ENCODE measurements at regions not wholly inside any gene's neighbourhood (a gene's known extent, or its start where the extent isn't known, plus 50 kb on each side); places are given as distances from the start of the nearest gene placed in this dataset.

DNA sequence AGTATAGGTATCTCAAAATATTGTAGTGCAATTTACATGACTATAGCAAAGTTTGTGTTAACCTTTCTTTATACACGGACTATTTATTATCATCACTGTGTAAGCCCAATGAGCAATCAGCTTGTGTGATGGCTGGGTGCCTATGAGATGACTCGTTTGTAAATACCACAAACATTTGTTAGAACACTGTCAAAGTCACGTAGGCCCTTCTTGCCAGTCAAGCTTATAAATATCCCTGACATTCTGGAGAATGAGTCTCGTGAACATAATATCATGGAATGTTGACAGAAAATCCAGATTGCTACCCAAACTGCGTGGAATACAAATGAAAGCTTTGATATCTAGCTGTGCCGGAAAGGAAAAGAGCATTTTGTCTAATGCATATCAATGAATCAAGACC, 648.3 kb upstream of the MDGA2 start:
- Histone ChIP-seq H3K9me2 (ENCODE audit: low read depth, low read length) (no peaks in the 10 kb centered on the region), H3K4me3 (ENCODE audit: low read depth, low read length, poor library complexity, severe bottlenecking) (no peak overlapping the region), H3K36me3 (ENCODE audit: insufficient read depth, low read length) (no peaks in the 10 kb centered on the region), H3F3A (ENCODE audit: insufficient read depth, low read length) (no peaks in the 10 kb centered on the region), H3K27me3 (ENCODE audit: insufficient read depth, low read length) (no peaks in the 10 kb centered on the region), H3K4me1 (ENCODE audit: insufficient read depth, low read length, severe bottlenecking) (no peaks in the 10 kb centered on the region), H2AFZ (ENCODE audit: low read length) (no peak overlapping the region), H3K9me3 (ENCODE audit: low read length) (no peaks in the 10 kb centered on the region), H3K9ac (ENCODE audit: low read length) (no peak overlapping the region), H3K27ac (ENCODE audit: low read depth, low read length, poor library complexity, severe bottlenecking) (no peak overlapping the region), H4K20me1 (ENCODE audit: insufficient read depth, low read length) (no peaks in the 10 kb centered on the region), H3K79me2 (ENCODE audit: insufficient read depth, low read length) (no peaks in the 10 kb centered on the region), H3K4me2 (ENCODE audit: low read length) (no peak overlapping the region)
- TF ChIP-seq CTCF (IDR thresholded peaks at IDR 0.05; ENCODE audit: low read length) (no peak), EZH2 (IDR thresholded peaks at IDR 0.05; ENCODE audit: borderline replicate concordance, low read length) (no peak)

DNA sequence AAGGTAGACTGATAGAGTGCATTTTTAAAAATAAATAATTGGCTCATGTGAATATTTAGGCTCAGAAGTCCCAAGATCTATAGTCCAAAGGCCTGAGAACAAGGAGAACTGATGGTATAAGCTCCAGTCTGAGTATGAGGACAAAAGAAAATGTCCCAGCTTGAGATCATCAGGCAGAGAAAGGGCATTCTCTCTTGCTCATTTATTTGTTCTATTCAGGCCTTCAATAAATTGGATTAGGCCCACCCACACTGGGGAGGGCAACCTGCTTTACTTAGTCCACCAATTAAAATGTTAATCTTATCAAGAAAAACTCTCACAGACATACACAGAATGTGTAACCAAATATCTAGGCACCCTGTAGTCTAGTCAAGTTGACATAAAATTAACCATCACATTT, 644.4 kb upstream of the MDGA2 start:
- H3K9me3 ChIP-seq (ENCODE audit: low read length) = no peaks in the 10 kb centered on the region
- no peak overlapping the region for H3K4me2 ChIP-seq (ENCODE audit: low read length)
- no peaks in the 10 kb centered on the region for H4K20me1 ChIP-seq (ENCODE audit: insufficient read depth, low read length)
- no peak overlapping the region for H2AFZ ChIP-seq (ENCODE audit: low read length)
- no peak overlapping the region for H3K27ac ChIP-seq (ENCODE audit: low read depth, low read length, poor library complexity, severe bottlenecking)
- no peaks in the 10 kb centered on the region for H3K27me3 ChIP-seq (ENCODE audit: insufficient read depth, low read length)
- no peaks in the 10 kb centered on the region for H3F3A ChIP-seq (ENCODE audit: insufficient read depth, low read length)
- H3K9ac ChIP-seq (ENCODE audit: low read length) = no peak overlapping the region
- H3K4me3 ChIP-seq (ENCODE audit: low read depth, low read length, poor library complexity, severe bottlenecking) = no peak overlapping the region
- H3K79me2 ChIP-seq (ENCODE audit: insufficient read depth, low read length) = no peaks in the 10 kb centered on the region
- TF ChIP-seq EZH2 (IDR thresholded peaks at IDR 0.05; ENCODE audit: borderline replicate concordance, low read length) (no peak), CTCF (IDR thresholded peaks at IDR 0.05; ENCODE audit: low read length) (no peak)
- H3K9me2 ChIP-seq (ENCODE audit: low read depth, low read length) = no peaks in the 10 kb centered on the region
- no peaks in the 10 kb centered on the region for H3K36me3 ChIP-seq (ENCODE audit: insufficient read depth, low read length)
- no peaks in the 10 kb centered on the region for H3K4me1 ChIP-seq (ENCODE audit: insufficient read depth, low read length, severe bottlenecking)

- TF ChIP-seq EZH2 (IDR thresholded peaks at IDR 0.05; ENCODE audit: borderline replicate concordance, low read length) (no peak), CTCF (IDR thresholded peaks at IDR 0.05; ENCODE audit: low read length) (no peak)
- Histone ChIP-seq H3K9me3 (ENCODE audit: low read length) (no peaks in the 10 kb centered on the region), H3K4me3 (ENCODE audit: low read depth, low read length, poor library complexity, severe bottlenecking) (no peak overlapping the region), H3K27me3 (ENCODE audit: insufficient read depth, low read length) (no peaks in the 10 kb centered on the region), H3K27ac (ENCODE audit: low read depth, low read length, poor library complexity, severe bottlenecking) (no peak overlapping the region), H2AFZ (ENCODE audit: low read length) (no peak overlapping the region), H3K4me1 (ENCODE audit: insufficient read depth, low read length, severe bottlenecking) (no peaks in the 10 kb centered on the region), H3K9ac (ENCODE audit: low read length) (no peak overlapping the region), H3K9me2 (ENCODE audit: low read depth, low read length) (no peaks in the 10 kb centered on the region), H3K36me3 (ENCODE audit: insufficient read depth, low read length) (no peaks in the 10 kb centered on the region), H3F3A (ENCODE audit: insufficient read depth, low read length) (no peaks in the 10 kb centered on the region), H3K79me2 (ENCODE audit: insufficient read depth, low read length) (no peaks in the 10 kb centered on the region), H3K4me2 (ENCODE audit: low read length) (no peak overlapping the region), H4K20me1 (ENCODE audit: insufficient read depth, low read length) (no peaks in the 10 kb centered on the region)
These were observed 629.3 kb upstream of the MDGA2 start for GRCh38 chr14:48304729-48305128.
